BJ (cell line): ENCODE measurements at regions not wholly inside any gene's neighbourhood (a gene's known extent, or its start where the extent isn't known, plus 50 kb on each side); places are given as distances from the start of the nearest gene placed in this dataset.

ENCODE experiments used
- CTCF ChIA-PET: fragments of 350-600 bp; formaldehyde crosslinking; extraction: SDS; loops from one replicate; lab custom pipeline; 2021; ENCODE audit warnings: antibody characterized with exemption, inconsistent platforms; lab: Yijun Ruan, JAX
- POLR2A ChIA-PET: fragments of 300-600 bp; sonication (Branson Sonifier 250); formaldehyde crosslinking; extraction: SDS; loops from one replicate; lab custom pipeline; 2021; ENCODE audit warnings: antibody characterized with exemption; lab: Charles Lee
- DNase-seq: peaks from one replicate; pipeline ENCODE4 v3.0.0-alpha.2; 2011; ENCODE audit warnings: low read depth
- H3K27me3 ChIP-seq: 2 replicates; pipeline ENCODE4 v1.6.0; 2011; ENCODE audit warnings: low read length; ENCODE audit not compliant: control insufficient read depth, insufficient read depth
- H3K36me3 ChIP-seq: 2 replicates; pipeline ENCODE4 v1.5.1; 2011; ENCODE audit warnings: low read length; ENCODE audit not compliant: control insufficient read depth, insufficient read depth
- H3K4me3 ChIP-seq: 2 replicates; pipeline ENCODE4 v1.5.1; 2011; ENCODE audit warnings: low read depth, mild to moderate bottlenecking, control low read depth, low read length
- CTCF ChIP-seq: IDR thresholded peaks from 2 replicates; pipeline ENCODE4 v1.5.1; 2011; ENCODE audit warnings: low read depth, mild to moderate bottlenecking, control low read depth, inconsistent platforms, low read length, moderate library complexity; ENCODE audit not compliant: insufficient read depth

GRCh38 chr1:56183151-56183550 is 396.2 kb downstream of the PLPP3 start:
- ChIA-PET CTCF (no interaction called here), POLR2A (no interaction called here)
- no peak for DNase-seq
- no peaks in the 10 kb centered on the region for H3K27me3 ChIP-seq
- H3K4me3 ChIP-seq = no peak overlapping the region
- TF ChIP-seq CTCF = no peak
- no peaks in the 10 kb centered on the region for H3K36me3 ChIP-seq

GRCh38 chr1:56180520-56181190 is 398.7 kb downstream of the PLPP3 start:
- TF ChIP-seq CTCF = no peak
- Histone ChIP-seq H3K27me3 (no peaks in the 10 kb centered on the region), H3K36me3 (no peaks in the 10 kb centered on the region), H3K4me3 (no peak overlapping the region)
- POLR2A ChIA-PET = no interaction called here
- CTCF ChIA-PET = no interaction called here
- no peak for DNase-seq

- Histone ChIP-seq H3K4me3 (no peak overlapping the region), H3K36me3 (no peaks in the 10 kb centered on the region), H3K27me3 (no peaks in the 10 kb centered on the region)
- ChIA-PET CTCF (interaction anchor here (0.7 to 1.0 kb wide), 2 partner anchors 14 to 22 kb away, joined by 3 read pairs; no protein-coding TSS in a partner anchor), POLR2A (no interaction called here)
- no peak for DNase-seq
- TF ChIP-seq CTCF = no peak
Observed at GRCh38 chr1:56179543-56179942, 399.8 kb downstream of the PLPP3 start.

- H3K4me3 ChIP-seq = no peak overlapping the region
- no peaks in the 10 kb centered on the region for H3K27me3 ChIP-seq
- CTCF ChIA-PET = interaction anchor here (0.6 kb wide), 1 partner anchor 12 kb away, joined by 3 read pairs; no protein-coding TSS in a partner anchor
- H3K36me3 ChIP-seq = no peaks in the 10 kb centered on the region
- POLR2A ChIA-PET = no interaction called here
- TF ChIP-seq CTCF = no peak
- no peak for DNase-seq
Observed at GRCh38 chr1:56175211-56175610, 404.2 kb downstream of the PLPP3 start.

GRCh38 chr1:56174176-56174885 is 405.0 kb downstream of the PLPP3 start:
- POLR2A ChIA-PET = no interaction called here
- no peak for DNase-seq
- H3K36me3 ChIP-seq = no peaks in the 10 kb centered on the region
- H3K27me3 ChIP-seq = no peaks in the 10 kb centered on the region
- no peak overlapping the region for H3K4me3 ChIP-seq
- TF ChIP-seq CTCF = no peak
- CTCF ChIA-PET = no interaction called here
